ENCODE measurements at regions not wholly inside any gene's neighbourhood (a gene's known extent, or its start where the extent isn't known, plus 50 kb on each side); places are given as distances from the start of the nearest gene placed in this dataset.

GRCh38 chr3:72227486-72228070 lies 442.6 kb upstream of the PROK2 start:
- no peaks in the 10 kb centered on the region for H3K4me1 Mint-ChIP-seq (ENCODE audit: low read depth)
- ATAC-seq, result no peak
- H3K27ac Mint-ChIP-seq, result no peak overlapping the region
- no peak overlapping the region for H3K4me3 Mint-ChIP-seq
- ChIA-PET CTCF (no interaction called here), POLR2A (no interaction called here)
- H3K36me3 Mint-ChIP-seq (ENCODE audit: low read depth), result no peaks in the 10 kb centered on the region
- DNase-seq, result no peak
- H3K27me3 Mint-ChIP-seq (ENCODE audit: low read depth), result peaks cover 4% of the 10 kb centered on the region
- H3K9me3 Mint-ChIP-seq (ENCODE audit: insufficient read depth), result peaks cover 19% of the 10 kb centered on the region

GRCh38 chr3:72224804-72225509 lies 440.0 kb upstream of the PROK2 start:
- Mint-ChIP-seq H3K27me3 (ENCODE audit: low read depth) (peaks cover 4% of the 10 kb centered on the region), H3K27ac (no peak overlapping the region), H3K9me3 (ENCODE audit: insufficient read depth) (peaks cover 19% of the 10 kb centered on the region), H3K4me1 (ENCODE audit: low read depth) (no peaks in the 10 kb centered on the region), H3K36me3 (ENCODE audit: low read depth) (no peaks in the 10 kb centered on the region), H3K4me3 (no peak overlapping the region)
- no peak for ATAC-seq
- ChIA-PET CTCF (no interaction called here), POLR2A (no interaction called here)
- no peak for DNase-seq

- ATAC-seq (no peak), DNase-seq (no peak)
- ChIA-PET POLR2A (no interaction called here), CTCF (no interaction called here)
- no peaks in the 10 kb centered on the region for H3K36me3 Mint-ChIP-seq (ENCODE audit: low read depth)
- H3K27ac Mint-ChIP-seq, result no peak overlapping the region
- H3K4me3 Mint-ChIP-seq, result no peak overlapping the region
- no peaks in the 10 kb centered on the region for H3K4me1 Mint-ChIP-seq (ENCODE audit: low read depth)
- H3K9me3 Mint-ChIP-seq (ENCODE audit: insufficient read depth), result peaks cover 19% of the 10 kb centered on the region
- H3K27me3 Mint-ChIP-seq (ENCODE audit: low read depth), result peaks cover 2% of the 10 kb centered on the region
Measured at GRCh38 chr3:72223628-72224027, 438.7 kb upstream of the PROK2 start.

GRCh38 chr3:72223116-72223515 lies 438.2 kb upstream of the PROK2 start:
- CTCF ChIA-PET, result no interaction called here

GRCh38 chr3:72222410-72222809 lies 437.5 kb upstream of the PROK2 start:
- CTCF ChIA-PET, result no interaction called here
- ATAC-seq, result no peak

More at GRCh38 chr3:72223116-72223515, 438.2 kb upstream of the PROK2 start:
- no peak overlapping the region for H3K4me3 Mint-ChIP-seq
- peaks cover 19% of the 10 kb centered on the region for H3K9me3 Mint-ChIP-seq (ENCODE audit: insufficient read depth)
- H3K36me3 Mint-ChIP-seq (ENCODE audit: low read depth), result no peaks in the 10 kb centered on the region
- POLR2A ChIA-PET, result no interaction called here
- DNase-seq, result no peak
- H3K27me3 Mint-ChIP-seq (ENCODE audit: low read depth), result peaks cover 2% of the 10 kb centered on the region
- H3K27ac Mint-ChIP-seq, result no peak overlapping the region
- H3K4me1 Mint-ChIP-seq (ENCODE audit: low read depth), result no peaks in the 10 kb centered on the region
- no peak for ATAC-seq

GRCh38 chr3:72220946-72221345 lies 436.0 kb upstream of the PROK2 start:
- ChIA-PET CTCF (no interaction called here), POLR2A (no interaction called here)
- H3K27me3 Mint-ChIP-seq (ENCODE audit: low read depth), result peaks cover 2% of the 10 kb centered on the region
- ATAC-seq (no peak), DNase-seq (no peak)
- no peaks in the 10 kb centered on the region for H3K4me1 Mint-ChIP-seq (ENCODE audit: low read depth)
- H3K27ac Mint-ChIP-seq, result no peak overlapping the region
- no peak overlapping the region for H3K4me3 Mint-ChIP-seq
- H3K9me3 Mint-ChIP-seq (ENCODE audit: insufficient read depth), result peaks cover 16% of the 10 kb centered on the region
- H3K36me3 Mint-ChIP-seq (ENCODE audit: low read depth), result no peaks in the 10 kb centered on the region

More at GRCh38 chr3:72222410-72222809, 437.5 kb upstream of the PROK2 start:
- Mint-ChIP-seq H3K27ac (no peak overlapping the region), H3K9me3 (ENCODE audit: insufficient read depth) (peaks cover 19% of the 10 kb centered on the region), H3K4me1 (ENCODE audit: low read depth) (no peaks in the 10 kb centered on the region), H3K36me3 (ENCODE audit: low read depth) (no peaks in the 10 kb centered on the region), H3K27me3 (ENCODE audit: low read depth) (peaks cover 2% of the 10 kb centered on the region), H3K4me3 (no peak overlapping the region)
- POLR2A ChIA-PET, result no interaction called here
- no peak for DNase-seq

- no peak for DNase-seq
- Mint-ChIP-seq H3K4me3 (no peak overlapping the region), H3K4me1 (ENCODE audit: low read depth) (no peaks in the 10 kb centered on the region), H3K9me3 (ENCODE audit: insufficient read depth) (peaks cover 6% of the 10 kb centered on the region), H3K36me3 (ENCODE audit: low read depth) (no peaks in the 10 kb centered on the region), H3K27ac (no peak overlapping the region), H3K27me3 (ENCODE audit: low read depth) (peaks cover 2% of the 10 kb centered on the region)
- ChIA-PET POLR2A (no interaction called here), CTCF (no interaction called here)
- no peak for ATAC-seq
Measured at GRCh38 chr3:72219752-72220151, 434.8 kb upstream of the PROK2 start.

GRCh38 chr3:72217570-72217969 lies 432.6 kb upstream of the PROK2 start:
- Mint-ChIP-seq H3K27ac (no peak overlapping the region), H3K36me3 (ENCODE audit: low read depth) (no peaks in the 10 kb centered on the region), H3K4me3 (no peak overlapping the region), H3K27me3 (ENCODE audit: low read depth) (no peaks in the 10 kb centered on the region), H3K9me3 (ENCODE audit: insufficient read depth) (no peaks in the 10 kb centered on the region), H3K4me1 (ENCODE audit: low read depth) (no peaks in the 10 kb centered on the region)
- no peak for ATAC-seq
- DNase-seq, result no peak
- ChIA-PET CTCF (no interaction called here), POLR2A (no interaction called here)

GRCh38 chr3:72214066-72214951 lies 429.4 kb upstream of the PROK2 start:
- Mint-ChIP-seq H3K4me1 (ENCODE audit: low read depth) (no peaks in the 10 kb centered on the region), H3K27ac (no peak overlapping the region), H3K4me3 (no peak overlapping the region), H3K27me3 (ENCODE audit: low read depth) (peaks cover 2% of the 10 kb centered on the region), H3K36me3 (ENCODE audit: low read depth) (no peaks in the 10 kb centered on the region), H3K9me3 (ENCODE audit: insufficient read depth) (no peaks in the 10 kb centered on the region)
- ChIA-PET CTCF (interaction anchor here (0.6 kb wide), 1 partner anchor 72 kb away, joined by 3 read pairs; no protein-coding TSS in a partner anchor), POLR2A (interaction anchor here (0.7 kb wide), 1 partner anchor 247 kb away, joined by 3 read pairs; no protein-coding TSS in a partner anchor)
- ATAC-seq (no peak), DNase-seq (no peak)

- H3K36me3 Mint-ChIP-seq (ENCODE audit: low read depth), result no peaks in the 10 kb centered on the region
- ChIA-PET POLR2A (interaction anchor here (0.7 kb wide), 1 partner anchor 247 kb away, joined by 3 read pairs; no protein-coding TSS in a partner anchor), CTCF (no interaction called here)
- no peak for ATAC-seq
- no peaks in the 10 kb centered on the region for H3K4me1 Mint-ChIP-seq (ENCODE audit: low read depth)
- H3K27me3 Mint-ChIP-seq (ENCODE audit: low read depth), result peaks cover 2% of the 10 kb centered on the region
- H3K27ac Mint-ChIP-seq, result no peak overlapping the region
- H3K4me3 Mint-ChIP-seq, result no peak overlapping the region
- DNase-seq, result no peak
- H3K9me3 Mint-ChIP-seq (ENCODE audit: insufficient read depth), result no peaks in the 10 kb centered on the region
Measured at GRCh38 chr3:72213296-72214065, 428.5 kb upstream of the PROK2 start.

- Mint-ChIP-seq H3K27ac (no peak overlapping the region), H3K4me3 (no peak overlapping the region), H3K4me1 (ENCODE audit: low read depth) (no peaks in the 10 kb centered on the region), H3K36me3 (ENCODE audit: low read depth) (no peaks in the 10 kb centered on the region), H3K27me3 (ENCODE audit: low read depth) (peaks cover 2% of the 10 kb centered on the region), H3K9me3 (ENCODE audit: insufficient read depth) (no peaks in the 10 kb centered on the region)
- CTCF ChIA-PET, result no interaction called here
- POLR2A ChIA-PET, result no interaction called here
- ATAC-seq (no peak), DNase-seq (no peak)
Measured at GRCh38 chr3:72212396-72212795, 427.4 kb upstream of the PROK2 start.

Data from activated CD8-positive, alpha-beta T cell treated with anti-CD3 and anti-CD28 coated beads, Interleukin-2, amount 10 ng/mL, durations not matched to agents 7 days and 5 days (primary cell).